HEK293 (cell line): ENCODE measurements at regions not wholly inside any gene's neighbourhood (a gene's known extent, or its start where the extent isn't known, plus 50 kb on each side); places are given as distances from the start of the nearest gene placed in this dataset.

ENCODE experiments used
- CTCF ChIP-seq: fragments of 450-650 bp; formaldehyde crosslinking; IDR thresholded peaks from 2 replicates; pipeline ENCODE4 v1.5.1; 2016; ENCODE audit warnings: missing biosample characterization, missing genetic modification characterization
- ZNF155 ChIP-seq: fragments of 450-650 bp; formaldehyde crosslinking; IDR thresholded peaks from 2 replicates; pipeline ENCODE4 v1.5.1; 2016; ENCODE audit warnings: missing biosample characterization, missing genetic modification characterization
- ZNF175 ChIP-seq: fragments of 450-650 bp; formaldehyde crosslinking; IDR thresholded peaks from 2 replicates; pipeline ENCODE4 v1.5.1; 2016; ENCODE audit warnings: missing biosample characterization, missing genetic modification characterization
- ZNF18 ChIP-seq: fragments of 450-650 bp; formaldehyde crosslinking; IDR thresholded peaks from 2 replicates; pipeline ENCODE4 v1.5.1; 2016; ENCODE audit warnings: missing biosample characterization, missing genetic modification characterization
- ZNF510 ChIP-seq: fragments of 450-650 bp; formaldehyde crosslinking; IDR thresholded peaks from 2 replicates; pipeline ENCODE4 v1.5.1; 2018; ENCODE audit warnings: mild to moderate bottlenecking, missing genetic modification characterization, missing biosample characterization; ENCODE audit not compliant: insufficient replicate concordance
- ZNF701 ChIP-seq: fragments of 450-650 bp; formaldehyde crosslinking; IDR thresholded peaks from 2 replicates; pipeline ENCODE4 v1.5.1; 2016; ENCODE audit warnings: missing biosample characterization, missing genetic modification characterization

- TF ChIP-seq ZNF155 (no peak), ZNF175 (tag by site-specific recombination) (no peak), ZNF18 (no peak), ZNF701 (tag by site-specific recombination) (no peak), CTCF (tag by site-specific recombination) (no peak), ZNF510 (tag by site-specific recombination) (no peak)
Measured at GRCh38 chrX:155755706-155756337, 125.3 kb upstream of the VAMP7 start.
